ENCODE measurements at regions not wholly inside any gene's neighbourhood (a gene's known extent, or its start where the extent isn't known, plus 50 kb on each side); places are given as distances from the start of the nearest gene placed in this dataset.
"Not testable (repeated sequence)": the region's sequence is repeated elsewhere in the genome, so short reads cannot be mapped to it uniquely, and the experiment has no call there.

DNA sequence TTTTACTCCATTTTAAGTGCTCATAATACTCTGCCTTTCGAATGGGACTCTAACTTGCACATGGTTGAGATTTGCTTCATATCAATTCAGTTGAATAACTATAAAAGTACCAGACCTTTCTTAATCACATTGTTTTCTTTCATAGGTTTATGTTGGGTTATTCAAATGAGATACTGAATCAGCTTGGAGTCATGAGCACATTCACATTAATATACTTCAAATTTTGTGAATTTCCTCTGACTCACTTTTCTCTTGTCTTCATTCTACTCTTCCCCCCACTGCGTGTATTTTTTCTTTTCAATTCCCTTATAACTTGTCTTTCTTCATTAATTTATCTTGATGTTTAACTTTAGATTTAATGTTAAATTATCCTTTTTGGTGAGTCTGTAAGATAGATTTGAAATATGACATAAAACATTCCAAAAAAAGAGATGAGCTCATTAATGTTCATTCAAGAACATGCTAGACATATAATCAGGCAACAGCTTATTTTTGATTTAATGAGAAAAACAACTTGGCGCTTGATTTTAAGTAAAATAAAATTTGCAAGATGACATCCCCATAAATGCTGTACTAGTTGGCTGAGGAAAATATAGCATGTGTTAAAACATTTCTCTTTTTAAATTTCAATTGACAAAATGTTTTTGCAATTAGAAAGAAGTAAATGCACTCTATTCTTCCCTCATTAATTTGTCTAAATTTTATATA, 736.0 kb downstream of the CD109 start:
- DNase-seq (ENCODE audit: low read depth) = peak; percentile 29

DNA sequence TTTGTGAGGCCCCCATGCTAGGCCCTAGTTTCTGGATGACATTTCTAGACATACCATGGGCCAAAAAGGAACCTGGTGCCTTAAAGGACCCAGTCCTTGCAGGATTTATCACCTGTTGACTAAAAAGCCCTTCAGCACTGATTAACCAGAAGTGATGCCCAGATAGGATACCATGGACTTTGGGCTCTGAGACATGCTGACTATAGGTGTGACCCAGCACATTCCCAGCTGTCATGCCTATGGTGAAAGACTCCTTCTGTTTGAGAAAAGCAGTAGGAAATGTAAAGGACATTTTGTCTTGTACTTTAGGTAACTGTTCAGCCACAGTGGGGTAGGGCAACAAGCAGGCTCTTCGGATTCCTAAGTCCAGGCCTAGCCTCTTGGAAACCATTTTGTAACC, 724.2 kb downstream of the CD109 start:
- DNase-seq (ENCODE audit: low read depth) = no peak

DNA sequence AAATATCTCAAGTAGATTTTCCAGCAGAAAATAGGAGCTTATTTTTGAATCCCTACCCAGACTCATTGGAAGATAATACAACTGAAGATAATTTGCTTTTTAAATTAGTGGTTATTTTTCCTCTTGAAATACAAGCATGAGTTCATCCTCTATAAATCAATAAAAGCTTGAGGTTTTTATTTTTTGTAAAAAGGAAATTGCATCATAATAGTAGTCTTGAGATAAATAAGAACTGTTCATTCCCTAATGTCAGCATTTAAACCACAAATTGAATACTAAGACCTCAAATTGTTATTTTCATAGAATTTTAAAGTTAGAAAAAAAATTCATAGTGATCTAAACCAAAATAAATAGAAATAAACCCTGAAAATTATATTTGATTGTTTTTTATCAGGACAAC, 719.1 kb downstream of the CD109 start:
- DNase-seq (ENCODE audit: low read depth) = no peak

DNA sequence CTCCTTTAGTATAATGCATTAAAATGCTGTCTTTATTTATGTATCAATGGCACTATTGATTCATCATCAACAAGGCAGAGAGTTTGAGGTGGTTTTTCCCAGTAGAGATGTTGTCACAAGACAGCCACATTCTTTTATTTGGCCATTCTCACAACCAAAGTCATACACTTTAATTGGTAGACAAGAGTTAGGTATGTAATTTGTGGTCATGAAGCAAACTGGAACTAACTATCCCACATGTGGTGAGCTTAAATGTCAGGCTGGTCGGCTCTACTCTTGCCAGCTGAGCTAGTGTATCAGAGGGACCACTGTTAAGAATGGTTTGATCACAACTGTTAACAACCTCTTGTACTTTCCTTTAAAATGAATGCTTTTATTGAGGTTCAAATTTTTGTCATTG, 714.6 kb downstream of the CD109 start:
- no peak for DNase-seq (ENCODE audit: low read depth)

GRCh38 chr6:74409447-74409846, 713.4 kb downstream of the CD109 start:
- DNase-seq (ENCODE audit: low read depth) = peak; percentile 37

DNA sequence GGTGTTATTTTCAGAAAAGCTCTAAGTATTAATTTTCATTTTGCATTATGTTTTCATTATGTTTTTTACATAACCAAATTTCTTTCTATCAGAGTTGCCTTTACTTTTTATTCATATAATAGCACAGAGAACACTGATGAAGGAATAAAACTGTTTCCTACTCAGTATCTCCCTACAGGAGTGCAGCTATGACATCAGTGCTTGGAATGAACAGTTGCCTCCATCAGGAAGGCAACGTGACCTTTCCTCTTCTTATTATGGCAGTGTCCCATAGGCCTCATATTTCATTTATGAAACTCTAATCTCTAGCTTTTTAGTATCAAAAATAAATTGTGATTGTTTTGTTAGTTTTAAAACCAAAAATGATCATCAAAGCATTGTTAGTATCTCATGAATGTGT, 712.8 kb downstream of the CD109 start:
- no peak for DNase-seq (ENCODE audit: low read depth)

- no peak for DNase-seq (ENCODE audit: low read depth)
These were observed 708.4 kb downstream of the CD109 start for GRCh38 chr6:74404366-74404765.

DNA sequence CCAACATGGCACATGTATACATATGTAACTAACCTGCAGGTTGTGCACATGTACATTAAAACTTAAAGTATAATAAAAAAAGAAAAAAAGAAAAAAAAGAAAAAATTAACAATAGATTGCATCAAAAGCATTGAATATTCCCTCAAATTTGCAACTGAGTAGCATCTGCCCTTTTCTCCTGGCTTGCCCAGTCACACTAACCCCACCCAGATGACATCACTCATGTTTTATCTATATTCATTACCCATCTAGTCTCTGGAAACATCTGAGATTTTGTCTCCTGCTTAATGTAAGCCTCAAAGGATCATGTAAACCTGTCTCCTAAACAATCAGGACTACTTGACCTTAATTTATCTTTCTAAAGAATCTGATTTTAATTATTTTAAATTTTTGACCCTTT, 706.8 kb downstream of the CD109 start:
- no peak for DNase-seq (ENCODE audit: low read depth)

- DNase-seq (ENCODE audit: low read depth) = not testable (repeated sequence)
These were observed 682.4 kb downstream of the CD109 start for GRCh38 chr6:74378437-74378836.

- DNase-seq (ENCODE audit: low read depth) = peak; percentile 8
These were observed 673.6 kb downstream of the CD109 start for GRCh38 chr6:74369556-74369993.

GRCh38 chr6:74368746-74369145, 672.7 kb downstream of the CD109 start:
- DNase-seq (ENCODE audit: low read depth) = no peak

GRCh38 chr6:74366634-74367033, 670.6 kb downstream of the CD109 start:
- DNase-seq (ENCODE audit: low read depth) = no peak

DNA sequence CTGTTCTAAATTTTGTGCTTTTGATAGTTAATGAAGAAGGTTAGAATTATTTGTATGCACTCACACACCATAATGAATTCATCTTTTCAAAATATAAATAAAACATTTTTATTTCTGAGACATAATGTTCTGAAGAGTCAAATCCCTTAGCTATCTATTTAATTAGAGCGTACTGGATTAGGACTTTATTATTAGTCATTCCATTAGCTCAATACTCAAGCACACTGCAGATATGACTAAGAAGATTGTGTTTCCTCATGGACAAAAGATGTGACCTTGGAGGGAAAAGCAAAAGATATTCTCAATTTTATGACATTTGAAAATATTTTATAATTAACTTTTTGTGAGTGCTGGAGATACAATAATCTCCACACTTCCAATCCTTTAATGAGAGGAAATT, 666.4 kb downstream of the CD109 start:
- no peak for DNase-seq (ENCODE audit: low read depth)

DNA sequence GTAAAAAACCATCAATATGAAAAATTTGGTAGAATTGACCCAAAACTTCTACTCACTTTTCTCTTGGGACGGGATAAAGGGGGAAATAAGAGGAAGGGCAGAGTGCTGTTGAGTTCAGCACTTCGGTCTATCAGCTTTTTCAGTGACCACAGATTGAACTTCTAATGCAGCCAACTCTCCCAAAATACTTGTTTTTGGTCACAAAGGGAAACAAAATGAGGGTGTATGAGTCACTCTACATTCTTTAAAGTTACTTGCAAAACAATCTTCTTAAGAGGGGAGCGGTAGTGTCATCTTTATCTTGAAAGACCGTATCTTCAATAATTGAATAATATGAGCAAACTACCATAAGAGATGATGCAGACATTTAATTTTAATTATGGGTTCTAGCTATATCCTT, 661.3 kb downstream of the CD109 start:
- DNase-seq (ENCODE audit: low read depth) = no peak

- peak; percentile 17 for DNase-seq (ENCODE audit: low read depth)
These were observed 660.4 kb downstream of the CD109 start for GRCh38 chr6:74356391-74356790.

DNA sequence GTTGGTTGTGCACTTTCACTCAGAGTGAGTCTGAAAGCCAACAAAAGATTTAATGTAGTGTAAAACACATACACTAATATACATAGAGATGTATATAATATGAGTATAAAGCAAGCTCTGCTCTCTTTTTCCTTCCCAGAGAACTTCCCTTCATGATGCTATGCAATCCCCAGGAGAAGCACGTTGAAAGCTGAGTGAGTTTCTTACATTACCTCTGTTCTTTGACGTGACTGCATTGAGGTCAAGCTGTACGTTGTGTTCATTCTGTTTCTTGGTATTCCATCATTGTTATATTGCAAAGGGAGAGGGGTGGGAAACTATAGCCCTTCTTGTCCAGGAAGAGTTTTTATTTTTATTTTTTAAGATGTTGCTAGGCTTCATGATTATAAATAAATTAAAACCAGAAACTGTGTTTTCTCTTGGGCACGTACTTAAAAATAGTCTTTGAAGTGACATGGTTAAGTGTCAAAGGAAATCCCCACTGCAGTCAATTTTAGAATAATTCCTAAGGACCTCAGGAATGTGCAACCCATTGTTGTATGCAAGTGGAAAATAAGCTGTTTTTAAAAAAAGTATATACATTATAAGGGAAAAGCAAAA, 651.0 kb downstream of the CD109 start:
- no peak for DNase-seq (ENCODE audit: low read depth)

DNA sequence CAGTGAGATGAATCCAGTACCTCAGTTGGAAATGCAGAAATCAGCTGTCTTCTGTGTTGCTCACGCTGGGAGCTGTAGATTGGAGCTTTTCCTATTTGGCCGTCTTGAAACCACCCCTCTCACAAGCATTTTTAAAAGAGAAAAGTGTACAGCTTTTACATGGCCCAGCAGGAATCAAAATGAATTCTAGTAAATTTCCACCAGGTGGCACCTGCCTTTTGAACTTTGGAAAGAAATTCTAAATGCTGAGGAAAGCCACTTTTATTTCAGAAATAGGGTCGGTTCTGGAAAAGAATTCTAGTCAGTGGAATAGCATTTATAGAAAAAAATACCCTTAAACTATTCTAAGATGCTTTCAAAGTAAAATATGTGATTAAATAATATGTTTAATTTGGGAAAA, 647.8 kb downstream of the CD109 start:
- DNase-seq (ENCODE audit: low read depth) = no peak

DNA sequence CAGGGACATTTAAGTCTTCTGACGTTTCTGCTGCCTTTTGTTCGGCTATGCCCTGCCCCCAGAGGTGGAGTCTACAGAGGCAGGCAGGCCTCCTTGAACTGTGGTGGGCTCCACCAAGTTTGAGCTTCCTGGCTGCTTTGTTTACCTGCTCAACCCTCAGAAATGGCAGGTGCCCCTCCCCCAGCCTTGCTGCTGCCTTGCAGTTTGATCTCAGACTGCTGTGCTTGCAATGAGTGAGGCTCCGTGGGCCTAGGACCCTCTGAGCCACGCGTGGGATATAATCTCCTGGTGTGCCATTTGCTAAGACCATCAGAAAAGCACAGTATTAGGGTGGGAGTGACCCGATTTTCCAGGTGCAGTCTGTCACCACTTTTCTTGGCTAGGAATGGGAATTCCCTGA, 647.3 kb downstream of the CD109 start:
- DNase-seq (ENCODE audit: low read depth) = not testable (repeated sequence)

- no peak for DNase-seq (ENCODE audit: low read depth)
These were observed 638.7 kb downstream of the CD109 start for GRCh38 chr6:74334722-74335121.

DNA sequence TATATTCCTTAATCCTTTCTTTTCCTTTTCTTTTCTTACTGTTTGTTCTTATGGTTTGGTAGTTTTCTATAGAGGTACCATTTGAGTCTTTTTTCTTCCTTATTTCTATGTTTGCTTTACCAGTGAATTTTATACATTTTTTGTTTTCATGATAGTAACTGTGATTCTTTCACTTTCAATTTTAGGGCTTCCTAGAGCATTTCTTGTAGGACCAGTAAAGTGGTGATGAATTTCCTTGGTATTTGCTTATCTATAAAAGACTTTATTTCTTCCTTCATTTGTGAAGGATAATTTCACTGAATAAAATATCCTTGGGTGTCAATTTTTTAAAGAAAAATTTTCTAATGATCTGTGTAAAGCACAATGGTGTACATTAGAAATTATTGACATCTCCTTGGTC, 637.4 kb downstream of the CD109 start:
- no peak for DNase-seq (ENCODE audit: low read depth)

- DNase-seq (ENCODE audit: low read depth) = no peak
These were observed 624.7 kb downstream of the CD109 start for GRCh38 chr6:74320715-74321114.

DNA sequence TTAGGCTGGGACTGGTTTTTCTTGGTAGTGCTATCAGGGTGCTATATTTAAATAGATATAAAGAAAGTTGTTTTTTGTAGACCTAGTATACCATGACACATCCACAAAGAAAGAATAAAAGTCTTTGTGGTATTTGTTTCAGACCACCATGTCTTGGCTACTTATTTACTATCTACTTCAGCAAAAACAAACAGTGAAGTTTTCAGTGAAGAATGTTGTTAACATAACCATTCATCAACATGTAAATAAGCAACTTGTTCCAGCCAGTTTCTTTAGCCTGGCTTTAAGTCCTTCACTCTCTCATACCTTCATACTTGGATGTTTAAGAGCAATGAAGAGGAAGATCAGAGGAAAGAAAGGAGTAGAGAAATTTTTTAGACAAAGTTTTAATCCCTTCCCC, 624.1 kb downstream of the CD109 start:
- DNase-seq (ENCODE audit: low read depth) = no peak

GRCh38 chr6:74319292-74319691, 623.3 kb downstream of the CD109 start:
- DNase-seq (ENCODE audit: low read depth) = no peak

Data from HT1080 (cell line).